DOHH2 (cell line): ENCODE measurements at regions not wholly inside any gene's neighbourhood (a gene's known extent, or its start where the extent isn't known, plus 50 kb on each side); places are given as distances from the start of the nearest gene placed in this dataset.

Source experiments
- H3F3A ChIP-seq: fragments of 200-600 bp; sonication (generic), shearing (Covaris generic); 2 replicates; pipeline ENCODE4 v1.6.0; 2016; ENCODE audit warnings: antibody characterized with exemption, mild to moderate bottlenecking; ENCODE audit not compliant: control insufficient read depth, insufficient read depth
- H3K27ac ChIP-seq: fragments of 200-600 bp; sonication (generic); 2 replicates; pipeline ENCODE4 v1.5.1; 2014; ENCODE audit warnings: low read depth, mild to moderate bottlenecking, low read length, moderate library complexity
- H3K27me3 ChIP-seq: fragments of 200-600 bp; sonication (generic); 2 replicates; pipeline ENCODE4 v1.6.1; 2014; ENCODE audit warnings: mild to moderate bottlenecking, low read length, mixed read lengths; ENCODE audit not compliant: control insufficient read depth
- H3K36me3 ChIP-seq: fragments of 200-600 bp; sonication (generic); 2 replicates; pipeline ENCODE4 v1.6.1; 2014; ENCODE audit warnings: mild to moderate bottlenecking, low read length, moderate library complexity, mixed read lengths; ENCODE audit not compliant: control insufficient read depth
- H3K4me1 ChIP-seq: fragments of 200-600 bp; sonication (generic); 2 replicates; pipeline ENCODE4 v1.6.1; 2014; ENCODE audit warnings: mild to moderate bottlenecking, low read length, mixed read lengths; ENCODE audit not compliant: control insufficient read depth
- H3K4me2 ChIP-seq: fragments of 200-600 bp; sonication (generic); 2 replicates; pipeline ENCODE4 v1.6.0; 2014; ENCODE audit warnings: mild to moderate bottlenecking, low read length, moderate library complexity
- H3K4me3 ChIP-seq: fragments of 200-600 bp; sonication (generic); 2 replicates; pipeline ENCODE4 v1.5.1; 2014; ENCODE audit warnings: mild to moderate bottlenecking, low read length, mixed read lengths
- H3K79me2 ChIP-seq: fragments of 200-600 bp; sonication (generic); 2 replicates; pipeline ENCODE4 v1.6.1; 2014; ENCODE audit warnings: mild to moderate bottlenecking, low read length, mixed read lengths; ENCODE audit not compliant: control insufficient read depth
- H3K9me2 ChIP-seq: fragments of 200-600 bp; sonication (generic); replicated peaks from 2 replicates; pipeline ENCODE4 v1.6.1; 2014; ENCODE audit warnings: mild to moderate bottlenecking, low read length, mixed read lengths; ENCODE audit not compliant: control insufficient read depth
- H3K9me3 ChIP-seq: fragments of 200-600 bp; sonication (generic); 2 replicates; pipeline ENCODE4 v1.6.1; 2014; ENCODE audit warnings: antibody characterized with exemption, low read length, mixed read lengths; ENCODE audit not compliant: control insufficient read depth, insufficient read depth
- H4K20me1 ChIP-seq: fragments of 200-600 bp; sonication (generic); 2 replicates; pipeline ENCODE4 v1.6.0; 2014; ENCODE audit warnings: low read depth, mild to moderate bottlenecking, antibody characterized with exemption, low read length, moderate library complexity; ENCODE audit not compliant: control insufficient read depth, insufficient read depth
- CTCF ChIP-seq: fragments of 200-600 bp; sonication (generic); IDR thresholded peaks from one replicate; pipeline ENCODE4 v1.5.1; 2014; ENCODE audit warnings: antibody characterized with exemption, mild to moderate bottlenecking, low read depth, low read length; ENCODE audit not compliant: poor library complexity, severe bottlenecking
- EZH2phosphoT487 ChIP-seq: fragments of 200-600 bp; sonication (generic); IDR thresholded peaks from 2 replicates; pipeline ENCODE4 v1.6.1; 2017; ENCODE audit warnings: borderline replicate concordance, mild to moderate bottlenecking, antibody characterized with exemption, low read length, moderate library complexity, mixed read lengths

- no peak overlapping the region for H3K27ac ChIP-seq
- no peak for TF ChIP-seq EZH2phosphoT487
- TF ChIP-seq CTCF, result no peak
- H3K36me3 ChIP-seq, result no peaks in the 10 kb centered on the region
Measured at GRCh38 chr2:58709274-58709673, 468.1 kb upstream of the FANCL start.

GRCh38 chr2:58708565-58708964, 467.4 kb upstream of the FANCL start:
- H3K4me1 ChIP-seq, result no peaks in the 10 kb centered on the region
- no peak overlapping the region for H3K27ac ChIP-seq
- H3F3A ChIP-seq, result no peaks in the 10 kb centered on the region
- no peaks in the 10 kb centered on the region for H3K79me2 ChIP-seq
- H3K9me2 ChIP-seq, result no peaks in the 10 kb centered on the region
- no peaks in the 10 kb centered on the region for H3K9me3 ChIP-seq
- no peaks in the 10 kb centered on the region for H3K27me3 ChIP-seq
- H3K36me3 ChIP-seq, result no peaks in the 10 kb centered on the region
- H3K4me2 ChIP-seq, result no peak overlapping the region
- H3K4me3 ChIP-seq, result no peak overlapping the region
- no peaks in the 10 kb centered on the region for H4K20me1 ChIP-seq
- TF ChIP-seq EZH2phosphoT487, result no peak
- no peak for TF ChIP-seq CTCF

More at GRCh38 chr2:58709274-58709673, 468.1 kb upstream of the FANCL start:
- H3K4me3 ChIP-seq, result no peak overlapping the region
- no peaks in the 10 kb centered on the region for H3K27me3 ChIP-seq
- no peak overlapping the region for H3K4me2 ChIP-seq
- H3K9me3 ChIP-seq, result no peaks in the 10 kb centered on the region
- no peaks in the 10 kb centered on the region for H3K4me1 ChIP-seq
- no peaks in the 10 kb centered on the region for H4K20me1 ChIP-seq
- H3K9me2 ChIP-seq, result no peaks in the 10 kb centered on the region
- H3F3A ChIP-seq, result no peaks in the 10 kb centered on the region
- no peaks in the 10 kb centered on the region for H3K79me2 ChIP-seq

GRCh38 chr2:58702302-58702885, 461.3 kb upstream of the FANCL start:
- Histone ChIP-seq H3K9me3 (no peaks in the 10 kb centered on the region), H3F3A (no peaks in the 10 kb centered on the region), H3K27ac (no peak overlapping the region), H3K27me3 (no peaks in the 10 kb centered on the region), H4K20me1 (no peaks in the 10 kb centered on the region), H3K4me1 (no peaks in the 10 kb centered on the region), H3K79me2 (no peaks in the 10 kb centered on the region), H3K4me3 (no peak overlapping the region), H3K4me2 (no peak overlapping the region), H3K36me3 (no peaks in the 10 kb centered on the region), H3K9me2 (no peaks in the 10 kb centered on the region)
- TF ChIP-seq CTCF (no peak), EZH2phosphoT487 (no peak)
